Epithelial cell of esophagus (primary cell): ENCODE measurements at regions not wholly inside any gene's neighbourhood (a gene's known extent, or its start where the extent isn't known, plus 50 kb on each side); places are given as distances from the start of the nearest gene placed in this dataset.
"Not testable (repeated sequence)": the region's sequence is repeated elsewhere in the genome, so short reads cannot be mapped to it uniquely, and the experiment has no call there.

Experiments
- DNase-seq: peaks from one replicate; pipeline ENCODE4 v3.0.0; 2010; ENCODE audit warnings: low read depth
- H3K4me3 ChIP-seq: 2 replicates; pipeline ENCODE4 v1.5.1; 2011; ENCODE audit warnings: mild to moderate bottlenecking, low read length, control low read depth
- TF ChIP-seq, protein P1 (sequence below): IDR thresholded peaks from 2 replicates; pipeline ENCODE4 v1.5.1; 2011; ENCODE audit warnings: low read depth, mild to moderate bottlenecking, low read length, control low read depth, inconsistent platforms; ENCODE audit not compliant: insufficient read depth; ENCODE audit errors: missing control alignments

GRCh38 chr3:152769523-152769922, 65.4 kb upstream of the P2RY1 start:
- H3K4me3 ChIP-seq, result no peak overlapping the region
- TF ChIP-seq, protein P1, sequence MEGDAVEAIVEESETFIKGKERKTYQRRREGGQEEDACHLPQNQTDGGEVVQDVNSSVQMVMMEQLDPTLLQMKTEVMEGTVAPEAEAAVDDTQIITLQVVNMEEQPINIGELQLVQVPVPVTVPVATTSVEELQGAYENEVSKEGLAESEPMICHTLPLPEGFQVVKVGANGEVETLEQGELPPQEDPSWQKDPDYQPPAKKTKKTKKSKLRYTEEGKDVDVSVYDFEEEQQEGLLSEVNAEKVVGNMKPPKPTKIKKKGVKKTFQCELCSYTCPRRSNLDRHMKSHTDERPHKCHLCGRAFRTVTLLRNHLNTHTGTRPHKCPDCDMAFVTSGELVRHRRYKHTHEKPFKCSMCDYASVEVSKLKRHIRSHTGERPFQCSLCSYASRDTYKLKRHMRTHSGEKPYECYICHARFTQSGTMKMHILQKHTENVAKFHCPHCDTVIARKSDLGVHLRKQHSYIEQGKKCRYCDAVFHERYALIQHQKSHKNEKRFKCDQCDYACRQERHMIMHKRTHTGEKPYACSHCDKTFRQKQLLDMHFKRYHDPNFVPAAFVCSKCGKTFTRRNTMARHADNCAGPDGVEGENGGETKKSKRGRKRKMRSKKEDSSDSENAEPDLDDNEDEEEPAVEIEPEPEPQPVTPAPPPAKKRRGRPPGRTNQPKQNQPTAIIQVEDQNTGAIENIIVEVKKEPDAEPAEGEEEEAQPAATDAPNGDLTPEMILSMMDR, result no peak
- DNase-seq, result peak; percentile 69

GRCh38 chr3:152770296-152770695, 64.6 kb upstream of the P2RY1 start:
- no peak overlapping the region for H3K4me3 ChIP-seq
- DNase-seq, result no peak
- TF ChIP-seq, protein P1, result no peak

GRCh38 chr3:152771120-152771519, 63.8 kb upstream of the P2RY1 start:
- no peak for DNase-seq
- TF ChIP-seq, protein P1, result no peak
- H3K4me3 ChIP-seq, result no peak overlapping the region

DNA sequence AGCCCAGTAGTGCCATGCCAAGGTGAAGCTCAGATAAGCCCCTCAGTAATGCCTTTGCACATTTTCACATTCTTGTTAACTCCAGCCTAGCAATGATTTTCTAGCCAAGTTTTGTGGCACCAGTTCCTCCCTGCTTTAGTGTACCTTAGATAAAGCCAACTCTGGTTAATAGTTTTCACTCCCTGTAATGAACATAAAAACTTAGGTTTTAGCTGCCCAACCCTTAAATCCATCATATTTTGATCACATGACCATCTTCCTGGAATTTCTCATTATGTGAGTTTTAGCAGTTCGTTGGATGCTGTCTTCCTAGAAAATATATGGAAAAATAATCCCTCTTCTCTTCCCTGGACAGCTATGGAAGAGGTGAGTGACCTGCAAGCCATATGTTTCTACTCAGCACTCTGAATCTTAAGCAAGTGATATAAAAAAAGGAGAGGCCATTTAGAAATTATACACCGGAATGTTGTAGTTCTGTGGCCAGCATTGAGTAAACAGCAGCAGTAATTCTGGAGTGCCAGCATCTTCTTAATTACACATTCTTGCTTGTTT, 62.2 kb upstream of the P2RY1 start:
- TF ChIP-seq, protein P1, result no peak
- no peak for DNase-seq
- H3K4me3 ChIP-seq, result no peak overlapping the region

DNA sequence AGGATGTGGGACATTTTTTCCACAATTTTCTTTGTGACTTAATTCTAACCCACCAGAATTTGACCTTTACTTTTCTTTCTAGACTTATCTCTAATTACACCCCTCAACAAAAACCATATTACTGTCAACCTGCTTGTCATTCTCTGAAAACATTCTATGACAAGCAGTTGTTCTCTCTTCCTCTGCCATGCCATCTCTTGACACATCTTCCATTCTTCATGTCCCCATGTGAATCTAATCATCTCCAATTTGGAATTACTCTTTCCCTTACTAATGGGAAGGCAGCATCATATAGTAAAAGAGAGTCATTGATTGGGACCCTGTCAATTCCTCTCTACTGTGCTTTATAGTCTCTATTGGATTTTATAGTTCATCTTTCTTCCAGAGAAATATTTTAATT, 61.3 kb upstream of the P2RY1 start:
- DNase-seq, result no peak
- no peak overlapping the region for H3K4me3 ChIP-seq
- TF ChIP-seq, protein P1, result no peak

DNA sequence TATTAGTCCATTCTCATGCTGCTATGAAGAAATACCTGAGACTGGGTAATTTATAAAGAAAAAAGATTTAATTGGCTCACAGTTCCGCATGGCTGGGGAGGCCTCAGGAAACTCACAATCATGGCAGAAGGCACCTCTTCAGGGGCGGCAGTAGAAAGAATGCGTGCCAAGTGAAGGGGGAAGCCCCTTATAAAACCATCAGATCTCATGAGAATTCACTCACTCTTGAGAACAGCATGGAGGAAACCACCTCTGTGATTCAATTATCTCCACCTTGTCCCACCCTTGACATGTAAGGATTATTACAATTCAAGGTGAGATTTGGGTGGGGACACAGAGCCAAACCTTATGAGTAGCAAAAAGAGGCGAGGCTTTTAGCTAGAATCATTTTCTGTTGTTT, 60.7 kb upstream of the P2RY1 start:
- H3K4me3 ChIP-seq, DNase-seq: not testable (repeated sequence)

DNA sequence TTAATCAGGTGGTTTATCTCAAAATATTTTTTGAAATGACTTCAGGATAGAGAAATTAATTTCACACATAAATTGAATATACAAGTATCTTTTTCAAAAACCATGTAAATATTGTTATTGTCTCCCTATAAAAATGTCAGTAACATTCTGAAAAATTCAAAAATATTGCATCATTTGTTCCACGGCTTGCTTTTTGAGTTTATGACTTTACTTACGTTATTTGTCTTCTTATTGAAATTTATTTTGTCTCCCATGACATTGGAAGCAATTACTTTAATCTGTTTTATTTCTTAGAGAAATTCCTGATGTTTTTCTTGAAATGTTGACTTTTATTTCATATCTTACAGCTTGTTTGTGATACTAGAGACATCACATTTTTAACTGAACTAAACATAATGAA, 56.9 kb upstream of the P2RY1 start:
- TF ChIP-seq, protein P1, result no peak
- no peak for DNase-seq
- H3K4me3 ChIP-seq, result no peak overlapping the region

DNA sequence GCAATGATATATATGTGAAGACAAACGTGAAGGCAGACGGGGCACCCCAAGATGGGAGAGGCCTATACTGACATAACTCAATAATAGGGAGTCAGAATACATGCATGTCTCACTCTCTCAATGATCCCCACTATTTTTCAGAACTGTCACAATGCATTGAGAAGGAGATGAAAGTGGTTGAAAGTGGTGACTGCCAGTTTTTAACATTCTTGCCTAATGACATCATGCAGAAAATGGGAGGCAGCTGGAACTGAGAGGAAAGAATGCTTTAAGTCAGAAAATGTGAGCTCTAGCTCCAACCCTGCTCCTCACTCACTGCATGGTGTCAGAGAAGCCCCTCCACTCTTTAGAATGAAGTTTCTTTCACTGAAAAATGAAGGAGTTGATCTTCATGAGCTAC, 55.3 kb upstream of the P2RY1 start:
- no peak overlapping the region for H3K4me3 ChIP-seq
- TF ChIP-seq, protein P1, result no peak
- DNase-seq, result no peak
